HPDE6-E6E7 (cell line): ENCODE measurements at regions not wholly inside any gene's neighbourhood (a gene's known extent, or its start where the extent isn't known, plus 50 kb on each side); places are given as distances from the start of the nearest gene placed in this dataset.
"Not testable (repeated sequence)": the region's sequence is repeated elsewhere in the genome, so short reads cannot be mapped to it uniquely, and the experiment has no call there.

Source experiments
- DNase-seq: peaks from one replicate; pipeline ENCODE4 v3.0.0; 2011; ENCODE audit warnings: missing footprints; ENCODE audit errors: extremely low spot score

GRCh38 chr7:52586704-52587103 lies 448.7 kb upstream of the POM121L12 start:
- no peak for DNase-seq

DNA sequence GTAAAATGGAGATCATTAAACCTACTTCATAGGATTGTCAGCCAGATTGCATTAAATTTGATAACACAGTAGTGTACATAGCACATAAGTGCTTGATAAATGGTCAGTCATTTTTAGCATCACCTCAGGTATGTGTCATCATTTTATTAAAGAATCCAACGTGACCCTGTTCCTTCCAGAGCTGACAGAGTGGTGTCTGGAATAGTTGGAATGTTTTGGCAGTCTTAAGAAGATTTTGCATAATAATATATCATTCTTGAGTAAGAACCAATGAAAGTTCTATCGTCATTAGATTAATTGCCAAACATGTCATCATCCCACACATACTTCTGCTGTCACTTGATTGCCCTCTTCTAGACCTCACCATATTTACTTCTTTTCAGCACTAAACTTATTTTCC lies 451.4 kb upstream of the POM121L12 start:
- DNase-seq: no peak

GRCh38 chr7:52573141-52573540 lies 462.3 kb upstream of the POM121L12 start:
- DNase-seq: not testable (repeated sequence)

GRCh38 chr7:52571026-52571425 lies 464.4 kb upstream of the POM121L12 start:
- DNase-seq: no peak

- no peak for DNase-seq
These were observed 466.3 kb upstream of the POM121L12 start for GRCh38 chr7:52569151-52569550.

GRCh38 chr7:52565974-52566373 lies 469.5 kb upstream of the POM121L12 start:
- no peak for DNase-seq

DNA sequence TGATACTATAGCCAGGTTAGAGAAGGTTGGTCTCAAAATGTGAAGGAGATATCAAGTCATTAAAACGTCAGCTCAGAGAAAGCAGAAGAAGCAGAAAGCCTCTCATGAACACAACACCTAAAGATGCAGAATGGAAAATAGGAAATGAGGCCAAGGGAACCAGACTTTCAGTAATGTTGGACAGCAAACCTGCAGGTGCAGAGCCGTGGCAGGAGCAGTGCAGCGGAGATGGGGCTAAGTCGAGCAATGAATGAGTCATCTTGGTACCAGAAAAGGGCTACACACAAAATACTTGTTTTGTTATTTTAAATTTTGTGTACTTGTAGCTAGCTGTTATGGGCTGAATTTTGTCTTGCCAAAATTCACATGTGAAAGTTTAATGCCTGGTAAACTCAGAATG lies 479.6 kb upstream of the POM121L12 start:
- no peak for DNase-seq

DNA sequence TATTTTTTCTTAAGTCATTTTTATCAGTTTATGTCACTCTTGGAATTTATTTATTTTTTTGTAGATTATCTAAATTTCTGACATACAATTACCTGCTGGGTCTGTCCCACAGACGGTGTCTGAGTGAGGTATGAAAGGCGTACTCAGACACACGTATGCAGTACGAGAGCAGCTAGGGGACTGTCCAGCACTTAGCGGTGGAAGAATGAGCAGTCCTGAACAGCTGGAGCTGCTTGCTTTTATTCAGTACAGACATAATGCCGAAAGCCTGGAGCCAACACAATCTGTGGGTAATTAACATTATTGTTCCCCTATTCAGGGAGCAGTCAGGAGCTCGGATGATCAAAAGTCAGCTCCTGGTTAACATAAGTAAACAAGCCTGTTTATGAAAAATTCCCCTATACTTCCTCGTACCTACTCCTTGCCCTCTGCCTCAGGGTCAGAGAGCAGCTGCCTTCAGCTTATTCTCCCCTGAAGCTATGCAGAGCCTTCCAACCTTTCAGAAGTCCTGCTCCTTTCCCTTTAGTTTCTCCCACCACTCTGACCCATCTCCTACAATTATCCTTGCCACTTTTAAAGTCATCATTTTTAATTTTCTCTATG lies 488.0 kb upstream of the POM121L12 start:
- no peak for DNase-seq

GRCh38 chr7:52541198-52541765 lies 494.2 kb upstream of the POM121L12 start:
- not testable (repeated sequence) for DNase-seq

GRCh38 chr7:52540041-52540440 lies 495.4 kb upstream of the POM121L12 start:
- DNase-seq: peak; percentile 10

- DNase-seq: no peak
These were observed 496.0 kb upstream of the POM121L12 start for GRCh38 chr7:52539414-52539813.

- DNase-seq: no peak
These were observed 498.4 kb upstream of the POM121L12 start for GRCh38 chr7:52537051-52537450.

DNA sequence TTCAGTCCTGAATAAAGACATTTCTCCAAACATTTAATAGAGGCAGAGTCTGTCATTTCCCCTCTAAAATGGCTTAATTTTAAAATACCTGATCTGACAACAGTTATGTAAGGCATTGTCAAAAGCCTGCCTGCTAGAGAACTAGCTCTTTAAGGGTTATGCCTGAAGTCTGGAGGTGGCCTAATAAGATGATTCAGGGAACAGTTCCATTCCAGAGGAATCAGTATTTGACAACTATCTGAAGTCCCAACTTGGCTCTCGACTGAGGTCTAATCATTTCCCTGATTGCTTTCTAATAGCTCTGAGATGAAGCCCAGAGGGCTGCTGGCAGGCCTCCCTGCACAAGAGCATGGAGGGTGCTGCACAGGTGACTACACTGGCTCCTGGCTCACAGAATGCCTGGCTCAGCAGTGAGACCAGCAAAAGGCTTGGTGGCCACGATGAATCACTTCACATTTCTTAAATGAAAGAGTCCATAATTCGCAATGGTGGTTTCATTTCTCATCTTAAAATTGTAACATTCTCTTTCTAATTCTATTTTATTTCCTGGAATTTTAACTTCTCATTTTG lies 509.6 kb upstream of the POM121L12 start:
- no peak for DNase-seq

DNA sequence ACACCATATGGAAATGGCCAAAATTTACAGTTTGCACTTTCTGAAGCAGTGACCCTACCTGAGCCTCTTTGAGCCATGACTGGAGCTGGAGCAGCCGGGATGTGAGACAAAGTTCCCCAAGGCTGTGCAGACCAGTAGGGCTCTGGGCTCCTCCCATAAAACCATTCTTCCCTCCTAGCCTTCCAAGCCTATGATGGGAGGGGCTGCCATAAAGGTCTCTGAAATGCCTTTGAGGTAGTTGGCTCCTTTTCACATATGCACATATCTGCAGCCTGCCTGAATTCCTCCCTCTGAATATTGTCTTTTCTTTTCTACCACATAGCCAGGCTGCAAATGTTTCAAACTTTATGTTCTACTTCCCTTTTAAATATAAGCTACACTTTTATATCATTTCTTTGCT lies 516.6 kb upstream of the POM121L12 start:
- DNase-seq: no peak

DNA sequence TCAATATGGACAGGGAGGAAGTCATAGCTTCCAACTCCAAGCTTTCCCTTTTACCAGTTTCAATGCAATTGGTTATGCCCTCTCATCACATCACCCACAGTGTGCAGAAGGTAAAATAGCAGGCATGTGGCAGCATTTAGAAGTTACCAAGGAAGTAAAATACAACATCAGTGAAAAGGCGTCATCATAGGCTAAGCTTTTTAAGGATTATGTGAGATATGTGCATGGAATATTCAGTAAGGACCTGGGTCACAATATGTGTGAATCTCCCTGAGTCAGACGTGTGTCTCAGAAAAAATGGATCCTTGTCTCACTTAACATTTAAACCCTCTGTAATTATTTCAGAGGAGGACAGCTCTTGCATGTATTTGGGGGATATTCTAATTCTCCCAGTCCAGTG lies 522.8 kb upstream of the POM121L12 start:
- DNase-seq: no peak

GRCh38 chr7:52507546-52508255 lies 527.7 kb upstream of the POM121L12 start:
- DNase-seq: no peak

- no peak for DNase-seq
These were observed 529.1 kb upstream of the POM121L12 start for GRCh38 chr7:52506325-52506724.

- no peak for DNase-seq
These were observed 530.9 kb upstream of the POM121L12 start for GRCh38 chr7:52504561-52504960.

DNA sequence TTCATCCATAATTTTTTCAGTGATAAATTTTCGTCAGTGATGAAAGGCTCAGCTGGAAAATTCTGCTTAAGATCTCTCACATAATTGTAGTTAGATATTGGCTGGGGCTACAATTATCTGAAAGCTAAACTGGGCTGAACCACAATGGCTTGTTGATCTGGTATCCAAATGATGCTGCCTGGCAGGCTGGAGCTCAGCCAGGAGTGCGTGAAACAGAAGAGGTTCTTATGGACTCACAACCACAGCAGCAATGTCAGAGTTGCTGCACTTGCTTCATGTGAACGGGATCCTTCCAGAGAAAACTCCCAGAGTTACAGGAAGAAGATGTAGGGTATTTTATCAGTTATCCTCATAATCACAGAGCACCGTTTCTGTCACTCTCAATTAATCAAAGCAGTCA lies 533.2 kb upstream of the POM121L12 start:
- DNase-seq: no peak

- DNase-seq: no peak
These were observed 533.7 kb upstream of the POM121L12 start for GRCh38 chr7:52501696-52502095.

GRCh38 chr7:52500841-52501240 lies 534.6 kb upstream of the POM121L12 start:
- DNase-seq: peak; percentile 53

- DNase-seq: no peak
These were observed 537.1 kb upstream of the POM121L12 start for GRCh38 chr7:52498366-52498765.

- DNase-seq: no peak
These were observed 549.2 kb upstream of the POM121L12 start for GRCh38 chr7:52486267-52486666.
